DMS 273 (cell line): ENCODE measurements at regions not wholly inside any gene's neighbourhood (a gene's known extent, or its start where the extent isn't known, plus 50 kb on each side); places are given as distances from the start of the nearest gene placed in this dataset.
"Not testable (repeated sequence)": the region's sequence is repeated elsewhere in the genome, so short reads cannot be mapped to it uniquely, and the experiment has no call there.

Source experiments
- DNase-seq: peaks from one replicate; lab custom pipeline; 2025; ENCODE audit not compliant: unreplicated experiment; lab: John Stamatoyannopoulos, UW

DNA sequence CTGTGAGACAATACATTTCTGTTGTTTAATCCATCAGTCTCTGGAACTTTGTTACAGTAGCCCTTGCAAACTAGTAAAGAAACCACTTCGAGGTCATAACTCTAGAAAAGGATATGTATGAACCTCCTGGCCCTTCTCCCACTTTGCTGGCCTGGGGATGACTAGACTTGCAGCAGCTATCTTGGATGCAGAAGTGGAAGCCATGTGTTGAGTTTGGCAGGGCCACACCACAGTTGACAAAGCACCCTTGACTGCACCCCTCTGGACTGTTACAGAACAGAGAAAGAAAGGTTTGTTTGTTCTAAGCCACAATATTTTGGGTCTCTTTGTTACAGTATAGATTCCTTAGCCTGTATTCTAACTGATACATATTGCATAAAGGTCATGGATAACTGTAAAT lies 183.2 kb upstream of the TAS2R1 start:
- no peak for DNase-seq

- DNase-seq = not testable (repeated sequence)
Observed at GRCh38 chr5:9807366-9807765, 177.2 kb upstream of the TAS2R1 start.

DNA sequence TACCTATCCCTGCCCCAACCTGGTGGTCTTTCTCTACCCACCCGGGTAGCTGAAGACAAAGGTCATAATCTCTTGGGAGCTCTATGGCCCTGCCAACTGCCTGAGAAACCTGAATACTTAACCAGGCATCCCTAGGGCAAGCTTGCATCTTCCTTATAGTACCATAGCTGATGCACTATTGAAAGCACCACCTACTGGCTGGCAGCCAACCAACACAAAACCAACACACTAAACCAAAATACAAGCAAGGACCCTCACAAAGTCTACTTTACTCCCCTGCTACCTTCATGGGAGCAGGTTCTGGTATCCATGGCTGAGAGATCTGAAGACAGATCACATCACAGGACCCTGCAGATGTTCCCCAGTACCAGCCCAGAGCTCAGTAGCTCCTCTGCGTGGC lies 171.8 kb upstream of the TAS2R1 start:
- no peak for DNase-seq

DNA sequence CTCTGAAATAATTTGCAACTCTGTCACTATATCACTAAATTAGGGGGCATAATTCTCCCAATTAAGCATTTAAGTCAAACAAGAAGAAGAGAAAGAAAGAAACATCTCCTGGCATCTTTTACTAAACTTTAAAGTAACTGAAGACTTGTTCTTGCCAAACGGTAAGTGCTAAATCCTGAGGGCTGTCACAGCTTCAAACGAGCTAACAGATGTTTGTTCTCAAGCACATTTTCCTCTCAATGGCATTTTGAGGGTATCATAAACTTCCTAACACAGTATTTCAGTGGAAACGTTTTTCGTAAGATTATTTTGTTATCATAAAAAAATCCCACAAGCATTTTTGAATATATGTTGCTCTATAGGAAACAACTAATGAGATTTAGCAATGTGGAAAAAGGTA lies 169.5 kb upstream of the TAS2R1 start:
- DNase-seq = no peak

DNA sequence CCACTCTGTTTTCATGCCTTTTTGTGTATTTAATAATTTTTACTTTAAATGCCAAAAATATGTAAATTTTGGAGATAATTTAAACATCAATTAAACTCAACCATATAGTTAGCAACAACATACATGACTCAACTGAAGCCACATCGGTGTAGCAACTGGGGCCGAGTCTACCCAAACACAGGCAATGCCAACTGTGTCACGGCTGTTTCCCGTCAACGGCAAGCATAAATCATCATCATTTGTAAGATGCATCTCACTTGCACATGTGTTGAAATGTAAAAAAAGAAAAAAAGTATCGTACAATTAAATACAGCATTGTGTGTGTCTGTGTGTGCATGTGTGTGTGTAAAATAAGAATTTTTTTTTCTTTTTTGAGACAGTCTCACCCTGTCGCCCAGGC lies 160.1 kb upstream of the TAS2R1 start:
- DNase-seq = no peak

DNA sequence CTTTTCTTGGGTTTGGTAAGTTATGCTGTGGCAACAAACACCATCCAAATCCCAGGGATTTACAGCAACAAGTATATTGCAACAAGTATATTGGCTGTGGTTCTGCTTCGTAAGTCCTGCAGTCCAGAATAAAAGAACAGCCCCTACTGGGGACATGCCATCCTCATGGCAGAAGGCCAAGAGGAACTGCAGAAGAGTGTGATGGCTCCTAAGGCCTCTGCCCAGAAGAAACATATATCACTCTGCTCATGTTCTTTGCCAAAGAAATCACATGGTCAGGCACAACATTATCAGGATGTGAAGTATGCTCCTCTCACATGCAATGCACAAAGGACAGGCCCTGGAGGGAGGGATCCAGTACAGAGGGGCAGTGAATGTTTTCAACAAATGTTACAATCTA lies 159.6 kb upstream of the TAS2R1 start:
- no peak for DNase-seq

DNA sequence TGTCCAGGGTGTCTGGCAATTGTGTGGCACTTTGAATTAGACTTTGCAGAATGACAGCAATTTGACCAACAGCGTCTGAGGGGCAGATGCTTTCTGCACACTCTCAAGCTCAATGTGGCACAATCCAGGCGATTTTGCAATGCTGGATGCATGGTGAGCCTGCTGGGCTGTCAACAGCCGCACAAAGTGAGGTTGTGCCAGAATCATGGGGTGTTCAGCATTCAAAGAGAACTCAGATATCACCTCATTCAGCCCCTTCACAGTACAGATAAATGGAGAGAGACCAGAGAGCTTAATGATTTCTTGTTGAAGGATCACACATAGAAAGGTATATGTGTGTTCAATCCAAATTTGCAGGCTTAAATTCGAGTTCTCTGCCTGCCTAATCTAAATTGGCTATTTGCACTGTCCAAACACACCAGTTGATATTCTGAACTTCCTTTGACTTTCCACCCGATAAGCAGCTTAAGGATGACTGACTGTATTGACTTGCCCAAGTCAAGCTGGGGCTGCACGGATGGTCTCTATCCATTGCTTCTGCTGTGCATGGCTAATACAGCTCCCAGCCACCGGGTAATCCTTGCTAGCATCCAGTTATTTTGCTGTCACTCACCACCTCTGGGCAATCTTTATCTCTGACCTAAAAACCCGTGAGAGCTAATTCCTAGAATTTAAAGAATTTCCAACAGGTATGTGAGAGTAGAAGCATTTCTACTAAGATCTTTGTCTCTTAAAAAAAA lies 157.9 kb upstream of the TAS2R1 start:
- DNase-seq = no peak

DNA sequence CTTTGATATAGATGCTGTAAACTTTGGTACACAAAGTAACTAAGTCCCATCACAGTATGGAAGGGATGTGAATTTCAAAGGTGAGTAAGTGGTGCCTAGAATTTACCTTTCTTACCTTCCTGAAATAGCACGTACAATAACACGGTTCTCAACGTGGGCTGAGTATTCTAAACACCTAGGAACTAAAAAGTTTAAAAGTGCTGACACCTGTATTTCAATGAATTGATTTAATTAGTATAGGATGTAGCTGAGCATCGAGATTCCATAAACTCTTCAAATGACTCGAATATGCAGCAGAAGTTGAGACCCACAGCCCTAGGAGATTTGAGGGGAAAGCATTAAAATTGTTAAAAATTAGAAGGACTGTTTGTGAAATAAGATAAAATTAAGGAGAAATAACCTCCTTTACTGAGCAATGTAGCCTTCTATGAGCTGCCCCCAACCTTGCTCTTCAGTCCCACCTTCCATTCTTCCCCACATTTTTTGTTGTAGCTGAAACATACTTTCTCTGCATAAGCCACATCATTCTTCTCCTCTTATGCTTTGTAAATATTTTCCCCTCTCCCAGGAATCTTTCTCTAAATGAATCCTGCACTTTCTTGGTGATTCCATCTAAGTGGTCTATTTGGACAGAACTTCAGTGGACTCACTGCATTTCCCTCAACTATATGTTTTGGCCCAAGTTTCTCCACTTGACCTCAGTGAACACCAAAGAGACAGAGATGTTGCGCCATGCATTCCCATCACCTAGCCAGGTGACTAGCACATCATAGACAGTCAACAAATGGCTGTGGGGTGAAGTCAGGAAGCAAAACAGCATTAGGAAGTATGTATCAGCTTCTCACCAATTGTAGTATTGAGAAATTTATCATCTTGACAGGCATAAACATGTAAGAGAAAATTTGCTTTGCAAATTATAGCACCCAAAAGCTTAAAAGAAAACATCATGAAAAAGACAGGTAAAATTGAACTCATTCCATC lies 156.5 kb upstream of the TAS2R1 start:
- no peak for DNase-seq

GRCh38 chr5:9785751-9786150 lies 155.6 kb upstream of the TAS2R1 start:
- no peak for DNase-seq

GRCh38 chr5:9784231-9784630 lies 154.1 kb upstream of the TAS2R1 start:
- peak; percentile 6 for DNase-seq

DNA sequence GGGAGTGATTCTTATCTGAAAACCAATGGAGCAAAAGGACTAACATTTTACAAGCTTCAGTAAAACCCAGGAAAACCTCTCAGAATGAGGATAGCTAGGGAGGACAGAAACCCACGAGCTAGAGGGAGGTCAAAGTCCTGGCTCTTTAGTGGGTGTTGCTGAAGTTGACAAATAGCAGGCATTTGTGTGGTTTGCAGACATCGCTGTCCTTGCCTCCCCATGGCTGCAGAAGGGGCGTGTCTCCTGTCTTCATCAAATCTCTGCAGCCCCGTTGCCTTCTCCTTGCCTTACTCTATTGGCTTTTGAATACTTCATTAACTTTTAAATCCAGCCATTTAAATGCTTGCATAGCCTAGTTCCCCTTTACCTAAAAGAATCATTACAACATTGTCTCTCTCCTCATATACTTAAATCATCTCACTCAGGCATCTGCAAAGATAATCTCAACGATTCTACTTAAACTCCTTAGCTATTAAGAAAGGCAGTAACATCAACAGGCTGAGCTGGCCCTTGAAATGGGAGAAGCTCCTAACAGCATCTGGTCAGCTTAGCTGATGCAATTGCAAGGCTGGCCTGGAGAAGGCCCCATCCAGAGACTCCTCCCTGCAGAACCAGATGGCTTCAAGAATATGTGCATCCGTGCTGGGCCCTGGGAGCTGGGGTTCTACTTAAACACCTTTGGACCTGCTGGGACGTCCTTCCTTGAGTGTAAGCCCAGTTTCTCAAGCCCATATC lies 152.8 kb upstream of the TAS2R1 start:
- peak; percentile 72 for DNase-seq

- DNase-seq = no peak
Observed at GRCh38 chr5:9781890-9782289, 151.7 kb upstream of the TAS2R1 start.

DNA sequence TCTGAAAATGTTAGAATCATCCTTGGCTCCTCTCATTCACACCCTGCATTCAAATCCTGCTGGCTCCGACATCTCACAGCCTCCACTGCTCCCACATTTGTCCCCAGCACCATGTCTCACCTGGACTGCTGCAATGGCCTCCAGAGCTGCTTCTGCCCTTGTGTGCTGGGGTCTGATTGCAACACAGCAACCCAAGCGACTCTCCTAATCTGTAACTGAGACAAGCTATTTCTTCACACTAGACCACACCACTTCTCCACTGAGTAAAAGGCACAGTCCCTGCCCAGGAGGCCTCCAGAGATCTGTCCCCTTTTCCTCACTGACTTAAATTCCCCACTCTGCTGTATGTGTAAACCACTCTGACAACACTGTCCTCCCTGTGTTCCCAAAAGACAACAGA lies 151.1 kb upstream of the TAS2R1 start:
- no peak for DNase-seq

- DNase-seq = no peak
Observed at GRCh38 chr5:9780501-9780900, 150.3 kb upstream of the TAS2R1 start.

DNA sequence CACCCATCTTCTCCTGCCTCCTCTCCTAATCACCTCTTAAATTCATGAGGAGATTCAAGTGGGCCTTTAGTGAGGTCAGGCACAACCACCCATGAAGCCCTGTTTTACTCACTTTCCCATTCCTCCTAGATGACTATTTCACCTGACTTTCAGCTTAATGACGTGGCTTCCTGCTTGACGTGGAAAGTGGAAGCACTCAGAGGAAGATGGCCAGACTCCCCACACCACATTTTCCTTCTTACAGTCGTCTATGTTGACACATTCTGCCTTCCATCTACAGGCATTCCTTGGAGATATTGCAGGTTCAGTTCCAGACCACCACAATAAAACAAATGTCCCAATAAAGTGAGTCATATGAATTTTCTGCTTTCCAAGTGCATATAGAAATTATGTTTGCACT lies 146.4 kb upstream of the TAS2R1 start:
- DNase-seq = no peak

DNA sequence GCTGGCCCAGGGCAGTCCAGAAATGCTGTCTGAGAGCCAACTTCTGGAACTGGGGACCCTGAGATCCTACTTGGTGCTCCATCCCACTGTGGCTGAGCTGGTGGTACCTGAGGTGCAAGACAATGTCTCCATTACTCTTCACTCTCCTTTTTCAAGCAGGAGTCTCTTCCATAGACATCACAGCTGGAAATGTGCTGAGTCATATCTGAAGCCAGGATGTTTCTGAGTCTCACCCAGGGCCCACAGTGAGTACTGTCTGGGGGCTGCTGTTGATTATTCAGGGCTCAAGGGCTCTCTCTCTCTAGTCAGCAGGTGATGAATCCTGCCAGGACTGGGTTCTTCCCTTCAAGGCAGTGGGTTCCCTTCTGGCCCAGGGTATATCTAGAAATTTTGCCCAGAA lies 145.2 kb upstream of the TAS2R1 start:
- no peak for DNase-seq

GRCh38 chr5:9774472-9775079 lies 144.4 kb upstream of the TAS2R1 start:
- DNase-seq = peak; percentile 25

GRCh38 chr5:9771079-9771478 lies 140.9 kb upstream of the TAS2R1 start:
- DNase-seq = no peak

DNA sequence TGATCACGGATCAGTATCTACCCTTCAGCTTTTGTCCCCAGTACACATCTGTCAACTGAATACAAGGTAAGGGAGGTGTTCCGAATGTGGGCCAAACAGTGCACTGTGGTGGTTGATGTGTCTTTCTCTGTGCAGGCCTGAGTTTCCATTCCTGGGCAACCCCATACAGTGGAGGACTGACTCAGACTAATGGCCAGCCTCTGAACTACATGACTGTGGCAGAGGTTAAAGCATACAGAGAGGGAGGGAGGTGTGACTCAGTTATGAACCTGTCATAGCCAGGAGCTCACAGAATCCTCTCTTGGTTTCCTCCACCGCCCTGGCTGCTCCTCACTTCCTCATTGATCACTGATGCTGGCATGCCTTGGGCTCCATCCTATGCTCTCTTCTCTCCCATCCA lies 136.4 kb upstream of the TAS2R1 start:
- no peak for DNase-seq

DNA sequence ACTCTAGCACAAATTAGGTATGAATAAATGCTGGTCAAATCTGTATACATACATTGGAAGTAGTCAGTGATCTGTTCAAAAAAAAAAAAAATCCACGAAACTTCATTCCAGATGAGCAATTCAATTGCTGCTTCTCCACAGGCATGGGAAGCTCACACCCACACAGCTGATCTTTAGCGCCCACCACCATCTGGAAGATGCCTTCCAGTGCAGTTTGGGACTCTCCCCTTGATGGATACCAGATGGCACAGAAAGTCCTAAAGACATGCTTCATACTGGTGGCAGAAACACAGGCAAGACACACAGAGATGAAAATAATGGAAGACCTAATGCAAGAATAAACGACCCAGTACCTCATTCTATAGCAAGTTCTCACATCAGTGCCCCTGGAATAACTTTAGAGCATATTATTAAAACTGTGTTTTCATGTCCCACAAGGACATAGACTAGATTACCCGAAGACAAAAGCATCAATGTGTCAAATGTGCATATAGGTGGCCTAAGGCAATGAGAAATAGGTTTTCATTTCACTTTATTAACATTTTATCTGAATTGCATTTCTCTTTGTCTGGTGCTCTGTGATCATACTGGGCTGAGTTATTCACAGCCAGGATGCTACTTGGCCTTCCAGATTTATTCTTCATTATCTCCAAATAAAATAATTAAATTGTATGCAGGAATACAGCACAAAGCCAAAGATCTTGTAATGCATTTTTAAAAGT lies 135.4 kb upstream of the TAS2R1 start:
- peak; percentile 72 for DNase-seq
